ENCODE measurements at regions not wholly inside any gene's neighbourhood (a gene's known extent, or its start where the extent isn't known, plus 50 kb on each side); places are given as distances from the start of the nearest gene placed in this dataset.
A peak's percentile ranks its signal among the peaks of the same experiment; 100 is the strongest.
"Not testable (repeated sequence)": the region's sequence is repeated elsewhere in the genome, so short reads cannot be mapped to it uniquely, and the experiment has no call there.

DNA sequence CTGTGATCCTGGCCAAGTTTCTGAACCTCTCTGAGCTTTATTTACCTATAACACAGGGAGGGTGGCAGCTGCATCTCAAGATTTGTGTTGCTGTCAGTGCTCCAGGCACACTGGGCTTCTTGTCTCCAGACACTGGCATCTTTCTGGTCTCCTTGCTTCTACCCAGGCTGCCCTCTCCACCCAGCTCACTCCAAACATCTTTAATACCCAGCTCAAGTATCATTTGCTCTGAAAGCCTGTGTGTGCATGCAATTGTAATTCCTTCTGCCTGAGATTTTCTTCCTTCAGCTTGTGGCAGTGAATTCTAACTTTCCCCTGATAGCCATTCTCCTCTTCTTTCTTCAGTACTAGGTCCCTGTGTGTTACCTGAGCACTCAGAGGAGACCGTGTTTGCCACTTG is 50.7 kb upstream of the USP7 start:
- no peak for DNase-seq (ENCODE audit: low spot score)
- TF ChIP-seq, protein P1, sequence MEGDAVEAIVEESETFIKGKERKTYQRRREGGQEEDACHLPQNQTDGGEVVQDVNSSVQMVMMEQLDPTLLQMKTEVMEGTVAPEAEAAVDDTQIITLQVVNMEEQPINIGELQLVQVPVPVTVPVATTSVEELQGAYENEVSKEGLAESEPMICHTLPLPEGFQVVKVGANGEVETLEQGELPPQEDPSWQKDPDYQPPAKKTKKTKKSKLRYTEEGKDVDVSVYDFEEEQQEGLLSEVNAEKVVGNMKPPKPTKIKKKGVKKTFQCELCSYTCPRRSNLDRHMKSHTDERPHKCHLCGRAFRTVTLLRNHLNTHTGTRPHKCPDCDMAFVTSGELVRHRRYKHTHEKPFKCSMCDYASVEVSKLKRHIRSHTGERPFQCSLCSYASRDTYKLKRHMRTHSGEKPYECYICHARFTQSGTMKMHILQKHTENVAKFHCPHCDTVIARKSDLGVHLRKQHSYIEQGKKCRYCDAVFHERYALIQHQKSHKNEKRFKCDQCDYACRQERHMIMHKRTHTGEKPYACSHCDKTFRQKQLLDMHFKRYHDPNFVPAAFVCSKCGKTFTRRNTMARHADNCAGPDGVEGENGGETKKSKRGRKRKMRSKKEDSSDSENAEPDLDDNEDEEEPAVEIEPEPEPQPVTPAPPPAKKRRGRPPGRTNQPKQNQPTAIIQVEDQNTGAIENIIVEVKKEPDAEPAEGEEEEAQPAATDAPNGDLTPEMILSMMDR (IDR thresholded peaks at IDR 0.05; ENCODE audit: extremely low read depth, missing control alignments), result no peak

DNA sequence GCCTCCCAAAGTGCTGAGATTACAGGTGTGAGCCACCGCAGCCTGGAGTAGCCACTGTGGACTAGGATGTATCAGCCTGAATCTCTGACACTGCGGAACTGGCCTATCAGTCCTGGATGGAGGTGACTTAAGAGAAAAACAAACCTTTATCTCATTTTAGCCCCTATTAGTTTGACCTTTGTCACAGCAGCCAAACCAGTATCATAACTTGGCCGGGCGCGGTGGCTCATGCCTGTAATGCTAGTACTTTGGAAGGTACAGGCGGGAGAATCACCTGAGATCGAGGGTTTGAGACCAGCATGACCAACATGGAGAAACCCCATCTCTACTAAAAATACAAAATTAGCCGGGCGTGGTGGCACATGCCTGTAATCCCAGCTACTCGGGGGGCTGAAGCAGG is 51.8 kb upstream of the USP7 start:
- TF ChIP-seq, protein P1 (IDR thresholded peaks at IDR 0.05; ENCODE audit: extremely low read depth, missing control alignments), result no peak
- no peak for DNase-seq (ENCODE audit: low spot score)

DNA sequence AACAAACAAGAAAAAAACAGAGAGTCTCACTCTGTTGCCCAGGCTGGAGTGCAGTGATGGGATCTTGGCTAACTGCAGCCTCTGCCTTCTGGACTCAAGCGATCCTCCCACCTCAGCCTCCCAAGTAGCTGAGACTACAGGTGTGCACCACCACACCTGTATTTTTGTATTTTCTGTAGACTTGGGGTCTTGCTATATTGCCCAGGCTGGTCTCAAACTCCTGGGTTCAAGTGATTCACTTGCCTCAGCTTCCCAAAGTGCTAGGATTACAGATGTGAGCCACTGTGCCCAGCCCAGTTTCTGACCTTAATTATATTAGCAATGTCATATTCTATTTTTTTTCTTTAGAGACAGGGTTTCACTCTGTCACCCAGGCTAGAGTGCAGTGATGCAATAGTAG is 52.3 kb upstream of the USP7 start:
- DNase-seq (ENCODE audit: low spot score), result not testable (repeated sequence)

DNA sequence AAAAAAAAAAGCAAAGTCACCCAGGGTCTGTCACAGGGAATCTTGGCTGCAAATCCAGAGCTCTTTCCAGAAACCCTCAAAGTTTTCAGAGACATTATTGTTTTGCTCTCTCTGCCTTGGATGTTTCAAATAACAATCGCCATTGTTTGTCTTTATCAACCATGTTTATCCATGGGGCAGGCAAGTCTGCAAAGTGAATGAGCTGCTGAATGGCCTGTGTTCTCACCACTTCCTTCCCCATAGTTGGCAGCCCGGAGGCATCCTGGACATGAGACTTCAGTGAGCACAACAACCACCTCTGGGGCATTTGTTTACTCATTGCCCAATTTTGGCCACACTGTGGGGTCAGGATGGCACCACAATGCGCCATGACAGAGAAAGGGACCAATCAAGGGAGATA is 53.1 kb upstream of the USP7 start:
- DNase-seq (ENCODE audit: low spot score), result no peak
- TF ChIP-seq, protein P1 (IDR thresholded peaks at IDR 0.05; ENCODE audit: extremely low read depth, missing control alignments), result no peak

DNA sequence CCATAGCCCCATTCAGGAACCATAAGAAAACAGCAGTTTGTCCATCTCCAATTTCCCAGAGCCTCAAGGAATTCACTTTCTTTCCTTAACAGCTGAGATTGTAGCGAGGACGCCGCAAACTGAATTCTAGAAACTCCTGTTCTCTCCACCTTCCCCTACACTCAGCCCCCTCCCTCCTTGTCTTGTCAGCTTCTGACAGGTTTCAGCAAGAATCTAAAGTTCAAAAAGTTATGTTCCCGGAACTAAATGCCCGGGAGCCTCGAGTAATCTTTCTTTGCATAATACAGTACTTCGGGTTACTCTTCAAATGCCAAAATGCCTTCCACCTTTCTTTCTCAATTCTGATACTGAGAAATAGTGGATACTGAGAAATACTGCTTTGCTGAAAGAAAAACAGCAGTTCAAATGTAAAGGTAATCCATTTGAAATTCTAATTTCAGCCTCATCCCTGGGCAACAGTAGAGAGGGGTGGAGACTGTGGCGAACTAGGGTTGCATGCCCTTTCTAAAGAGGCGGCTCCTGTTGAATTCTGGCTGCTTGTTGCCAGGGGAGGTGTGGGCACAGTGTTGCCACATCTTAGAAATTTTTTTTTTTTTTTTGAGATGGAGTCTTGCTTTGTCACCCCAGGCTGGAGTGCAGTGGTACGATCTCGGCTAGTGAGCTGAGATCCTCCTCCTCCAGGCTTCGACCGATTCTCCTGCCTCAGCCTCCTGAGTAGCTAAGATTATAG is 63.5 kb upstream of the USP7 start:
- TF ChIP-seq, protein P1 (IDR thresholded peaks at IDR 0.05; ENCODE audit: extremely low read depth, missing control alignments), result no peak
- DNase-seq (ENCODE audit: low spot score), result no peak

DNA sequence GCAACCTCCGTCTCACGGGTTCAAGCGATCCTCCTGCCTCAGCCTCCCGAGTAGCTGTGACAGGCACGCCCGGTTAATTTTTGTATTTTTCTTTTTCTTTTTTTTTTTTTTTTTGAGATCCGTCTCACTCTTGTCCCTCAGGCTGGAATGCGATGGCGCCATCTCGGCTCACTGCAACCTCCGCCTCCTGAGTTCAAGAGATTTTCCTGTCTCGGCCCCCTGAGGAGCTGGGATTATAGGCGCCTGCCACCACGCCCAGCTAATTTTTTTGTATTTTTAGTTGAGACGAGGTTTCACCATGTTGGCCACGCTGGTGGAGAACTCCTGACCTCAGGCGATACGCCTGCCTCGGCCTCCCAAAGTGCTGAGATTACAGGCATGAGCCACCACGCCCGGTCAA is 63.0 kb upstream of the HAPSTR1 start:
- not testable (repeated sequence) for DNase-seq (ENCODE audit: low spot score)

DNA sequence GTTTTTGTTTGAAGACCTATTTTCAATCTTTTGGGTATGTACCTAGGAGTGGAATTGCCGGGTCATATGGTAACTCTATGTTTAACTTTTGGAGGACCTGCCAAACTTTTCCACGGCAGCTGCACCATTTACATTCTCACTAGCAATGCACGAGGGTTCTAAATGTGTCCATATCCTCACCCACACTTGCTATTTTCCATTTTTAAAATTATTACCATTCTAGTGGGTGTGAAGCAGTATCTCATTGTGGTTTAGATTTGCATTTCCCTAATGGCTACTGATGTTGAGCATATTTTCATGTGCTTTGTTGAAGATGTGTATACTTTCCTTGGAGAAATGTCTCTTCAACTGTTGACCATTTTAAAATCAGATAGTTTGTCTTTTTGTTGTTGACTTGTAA is 60.3 kb upstream of the HAPSTR1 start:
- no peak for DNase-seq (ENCODE audit: low spot score)
- TF ChIP-seq, protein P1 (IDR thresholded peaks at IDR 0.05; ENCODE audit: extremely low read depth, missing control alignments), result no peak

DNA sequence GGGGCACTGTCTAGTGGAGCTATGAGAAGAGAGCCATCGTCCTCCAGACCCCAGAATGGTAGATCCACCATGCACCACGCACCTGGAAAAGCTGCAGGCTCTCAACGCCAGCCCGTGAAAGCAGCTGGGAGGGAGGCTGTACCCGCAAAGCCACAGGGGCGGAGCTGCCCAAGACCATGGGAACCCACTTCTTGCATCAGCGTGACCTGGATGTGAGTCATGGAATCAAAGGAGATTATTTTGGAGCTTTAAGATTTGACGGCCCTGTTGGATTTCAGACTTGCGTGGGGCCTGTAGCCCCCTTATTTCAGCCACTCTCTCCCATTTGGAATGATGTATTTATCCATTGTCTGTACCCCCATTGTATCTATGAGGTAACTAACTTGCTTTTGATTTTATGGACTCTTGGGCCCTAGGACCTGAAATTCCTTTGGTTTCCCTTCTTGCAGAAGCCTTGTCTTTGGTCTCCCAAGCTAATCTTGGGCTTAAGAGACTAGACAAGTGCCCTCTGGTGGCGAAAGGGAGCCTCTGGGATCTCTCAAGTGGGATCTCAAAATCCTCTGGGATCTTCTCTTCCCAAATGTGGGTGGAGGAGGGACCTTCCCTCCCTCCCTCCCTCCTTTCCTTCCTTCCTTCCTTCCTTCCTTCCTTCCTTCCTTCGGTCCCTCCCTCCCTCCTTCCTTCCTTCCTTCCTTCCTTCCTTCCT is 58.2 kb upstream of the HAPSTR1 start:
- TF ChIP-seq, protein P1 (IDR thresholded peaks at IDR 0.05; ENCODE audit: extremely low read depth, missing control alignments), result peak; percentile 9
- peak; percentile 41 for DNase-seq (ENCODE audit: low spot score)
